Endothelial cell of umbilical vein (primary cell): ENCODE measurements at regions not wholly inside any gene's neighbourhood (a gene's known extent, or its start where the extent isn't known, plus 50 kb on each side); places are given as distances from the start of the nearest gene placed in this dataset.

Experiments
- BruUV-seq: library from RNA; stranded (reverse); fragments of 400-500 nt; replicated peaks from 2 replicates; lab custom pipeline; 2021; lab: Mats Ljungman, UMichigan
- CTCF ChIA-PET: fragments of 300-600, 350-600 bp; sonication (Branson Sonifier 250); formaldehyde crosslinking; loops from one replicate; lab custom pipeline; 2021; ENCODE audit warnings: antibody characterized with exemption, inconsistent platforms; lab: Charles Lee
- POLR2A ChIA-PET: fragments of 300-600, 350-600 bp; sonication (Branson Sonifier 250); formaldehyde crosslinking; loops from one replicate; lab custom pipeline; 2021; ENCODE audit warnings: antibody characterized with exemption, inconsistent platforms; lab: Charles Lee
- DNase-seq: peaks from one replicate; pipeline ENCODE4 v3.0.0-alpha.2; 2011; ENCODE audit warnings: low read depth, low spot score
- FAIRE-seq: peaks from 2 replicates; lab custom pipeline; 2011; peaks lifted over from hg19 to GRCh38; lab: Jason Lieb, UNC
- H2AFZ ChIP-seq: 2 replicates; pipeline ENCODE4 v1.6.0; 2012; ENCODE audit warnings: low read depth, low read length, control low read depth, inconsistent platforms
- H3K27ac ChIP-seq: 2 replicates; pipeline ENCODE4 v1.5.1; 2011; ENCODE audit warnings: low read depth, mild to moderate bottlenecking, control low read depth, low read length, moderate library complexity; ENCODE audit not compliant: insufficient read depth
- H3K27me3 ChIP-seq, 2 experiments: 2 replicates each; pipeline versions ENCODE4 v1.6.0 to v1.6.1; 2011; ENCODE audit warnings: low read length in 2 of 2, mixed read lengths in 1 of 2; ENCODE audit not compliant: control insufficient read depth in 2 of 2, insufficient read depth in 2 of 2
- H3K36me3 ChIP-seq, 2 experiments: 2 replicates in 1 of 2; 3 replicates in 1 of 2; pipeline ENCODE4 v1.5.1; 2011; ENCODE audit warnings: low read length in 2 of 2, mild to moderate bottlenecking in 1 of 2, moderate library complexity in 1 of 2; ENCODE audit not compliant: control insufficient read depth in 2 of 2, insufficient read depth in 2 of 2; ENCODE audit errors: extremely low read depth in 1 of 2
- H3K4me1 ChIP-seq: 3 replicates; pipeline ENCODE4 v1.5.1; 2011; ENCODE audit warnings: mild to moderate bottlenecking, low read length; ENCODE audit not compliant: control insufficient read depth, insufficient read depth; ENCODE audit errors: extremely low read depth
- H3K4me2 ChIP-seq: 2 replicates; pipeline ENCODE4 v1.6.1; 2011; ENCODE audit warnings: low read length, control low read depth, mixed read lengths; ENCODE audit not compliant: insufficient read depth
- H3K4me3 ChIP-seq, 3 experiments: fragments of 200-600 bp in 1 of 3; sonication (generic), shearing (Covaris generic) in 1 of 3; replicated peaks in 1 of 3; 2 replicates each; pipeline ENCODE4 v1.5.1; 2011 to 2016; ENCODE audit warnings: control low read depth in 3 of 3, low read length in 3 of 3, mild to moderate bottlenecking in 2 of 3, inconsistent platforms in 1 of 3, low read depth in 1 of 3, moderate library complexity in 1 of 3; ENCODE audit not compliant: insufficient read depth in 1 of 3
- H3K79me2 ChIP-seq: 2 replicates; pipeline ENCODE4 v1.6.0; 2012; ENCODE audit warnings: low read length, inconsistent platforms; ENCODE audit not compliant: control insufficient read depth, insufficient read depth
- H3K9ac ChIP-seq: replicated peaks from 2 replicates; pipeline ENCODE3; 2011; ENCODE audit warnings: low read length, control low read depth; ENCODE audit not compliant: insufficient read depth; ENCODE audit errors: extremely low read depth
- H3K9me1 ChIP-seq: replicated peaks from 3 replicates; pipeline ENCODE4 v1.6.0; 2011; ENCODE audit warnings: mild to moderate bottlenecking, low read length; ENCODE audit not compliant: control insufficient read depth, insufficient read depth; ENCODE audit errors: extremely low read depth
- H3K9me3 ChIP-seq: replicated peaks from 2 replicates; pipeline ENCODE4 v1.5.1; 2012; ENCODE audit warnings: low read length, inconsistent platforms; ENCODE audit not compliant: control insufficient read depth, insufficient read depth
- H4K20me1 ChIP-seq: replicated peaks from 2 replicates; pipeline ENCODE3; 2011; ENCODE audit warnings: mild to moderate bottlenecking, low read length; ENCODE audit not compliant: control insufficient read depth, insufficient read depth; ENCODE audit errors: extremely low read depth
- EZH2 ChIP-seq: IDR thresholded peaks from 2 replicates; pipeline ENCODE4 v1.6.1; 2012; ENCODE audit warnings: borderline replicate concordance, low read depth, mild to moderate bottlenecking, moderate library complexity, low read length, inconsistent platforms; ENCODE audit not compliant: severe bottlenecking
- FOS ChIP-seq: IDR thresholded peaks from 2 replicates; pipeline ENCODE4 v1.6.1; 2011; ENCODE audit warnings: mild to moderate bottlenecking, low read length, moderate library complexity, borderline replicate concordance; ENCODE audit not compliant: insufficient read depth
- GATA2 ChIP-seq: IDR thresholded peaks from 2 replicates; pipeline ENCODE4 v1.7.0; 2011; ENCODE audit warnings: low read depth, mild to moderate bottlenecking, moderate library complexity, mixed read lengths, low read length; ENCODE audit not compliant: insufficient read length, insufficient read depth
- MAX ChIP-seq: IDR thresholded peaks from 2 replicates; pipeline ENCODE4 v1.6.1; 2011; ENCODE audit not compliant: insufficient read depth, insufficient read length
- POLR2A ChIP-seq: IDR thresholded peaks from 2 replicates; pipeline ENCODE4 v1.6.1; 2012; ENCODE audit warnings: low read depth, mild to moderate bottlenecking, control low read depth, low read length
- POLR2AphosphoS5 ChIP-seq: IDR thresholded peaks from 2 replicates; pipeline ENCODE4 v1.6.1; 2012; ENCODE audit warnings: low read depth, mild to moderate bottlenecking, control low read depth, low read length, moderate library complexity; ENCODE audit not compliant: insufficient read depth
- dilution Hi-C: fragments of 300-500 bp; cut with MboI; formaldehyde crosslinking; loops from one replicate; pipeline ENCODE4 v1.15.0; 2019; ENCODE audit warnings: low sequenced_read_pairs; ENCODE audit not compliant: extremely low pct_ligation_motif_present
- intact Hi-C: fragments of 100-400 bp; cut with micrococcal nuclease; formaldehyde crosslinking; loops from one replicate; pipeline ENCODE4 v1.10.0; 2022
- TF ChIP-seq, protein P1 (sequence below), 2 donors: IDR thresholded peaks; 1 replicate in 1 of 2; 2 replicates in 1 of 2; pipeline ENCODE4 v1.5.1; 2011; ENCODE audit warnings: low read length in 2 of 2, mild to moderate bottlenecking in 2 of 2, moderate library complexity in 2 of 2, control low read depth in 1 of 2, inconsistent platforms in 1 of 2, low read depth in 1 of 2; ENCODE audit not compliant: insufficient read depth in 1 of 2; ENCODE audit errors: extremely low read depth in 1 of 2

DNA sequence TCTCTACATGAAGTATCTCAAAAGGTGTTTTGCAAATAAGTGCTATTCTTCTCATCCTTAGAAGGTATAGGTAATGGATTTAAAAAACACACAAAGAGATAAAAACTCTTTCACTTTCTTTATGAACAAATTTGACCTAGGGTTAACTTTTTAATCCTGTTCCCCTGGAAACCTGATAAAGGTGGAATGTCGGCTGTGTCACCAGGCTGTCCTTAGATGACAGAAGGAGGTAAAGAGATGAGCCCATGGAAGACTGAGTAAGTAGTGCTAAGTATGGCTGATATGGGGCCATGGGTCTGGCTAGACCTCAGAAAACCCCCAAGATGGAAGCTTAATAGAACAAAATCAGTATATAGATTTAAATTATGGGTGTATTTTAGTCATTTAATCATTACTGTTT, 153.8 kb upstream of the LSM14A start:
- Histone ChIP-seq H3K4me3 (no peak overlapping the region), H3K9me3 (no peaks in the 10 kb centered on the region), H3K27ac (no peak overlapping the region), H3K4me2 (no peak overlapping the region), H3K79me2 (no peaks in the 10 kb centered on the region), H4K20me1 (no peaks in the 10 kb centered on the region), H3K9ac (no peak overlapping the region), H2AFZ (no peak overlapping the region), H3K9me1 (no peaks in the 10 kb centered on the region), H3K27me3 (peaks cover 0 to 1% of the 10 kb centered on the region in 2 experiments), H3K4me1 (no peaks in the 10 kb centered on the region), H3K36me3 (no peaks in the 10 kb centered on the region)
- dilution Hi-C loops = no loop called here
- DNase-seq (no peak), FAIRE-seq (no peak)
- ChIA-PET POLR2A (no interaction called here), CTCF (interaction anchor here (1.2 kb wide), 1 partner anchor 24 kb away, joined by 3 read pairs; no protein-coding TSS in a partner anchor)
- TF ChIP-seq EZH2 (no peak), POLR2A (no peak)
- TF ChIP-seq, protein P1, sequence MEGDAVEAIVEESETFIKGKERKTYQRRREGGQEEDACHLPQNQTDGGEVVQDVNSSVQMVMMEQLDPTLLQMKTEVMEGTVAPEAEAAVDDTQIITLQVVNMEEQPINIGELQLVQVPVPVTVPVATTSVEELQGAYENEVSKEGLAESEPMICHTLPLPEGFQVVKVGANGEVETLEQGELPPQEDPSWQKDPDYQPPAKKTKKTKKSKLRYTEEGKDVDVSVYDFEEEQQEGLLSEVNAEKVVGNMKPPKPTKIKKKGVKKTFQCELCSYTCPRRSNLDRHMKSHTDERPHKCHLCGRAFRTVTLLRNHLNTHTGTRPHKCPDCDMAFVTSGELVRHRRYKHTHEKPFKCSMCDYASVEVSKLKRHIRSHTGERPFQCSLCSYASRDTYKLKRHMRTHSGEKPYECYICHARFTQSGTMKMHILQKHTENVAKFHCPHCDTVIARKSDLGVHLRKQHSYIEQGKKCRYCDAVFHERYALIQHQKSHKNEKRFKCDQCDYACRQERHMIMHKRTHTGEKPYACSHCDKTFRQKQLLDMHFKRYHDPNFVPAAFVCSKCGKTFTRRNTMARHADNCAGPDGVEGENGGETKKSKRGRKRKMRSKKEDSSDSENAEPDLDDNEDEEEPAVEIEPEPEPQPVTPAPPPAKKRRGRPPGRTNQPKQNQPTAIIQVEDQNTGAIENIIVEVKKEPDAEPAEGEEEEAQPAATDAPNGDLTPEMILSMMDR (IDR thresholded peaks at IDR 0.05; ENCODE audit: extremely low read depth in 1 of 2, insufficient read depth in 1 of 2, low read depth in 1 of 2, low read length in 2 of 2) = no peak
- intact Hi-C loops = no loop called here
- no TSS peak for BruUV-seq

DNA sequence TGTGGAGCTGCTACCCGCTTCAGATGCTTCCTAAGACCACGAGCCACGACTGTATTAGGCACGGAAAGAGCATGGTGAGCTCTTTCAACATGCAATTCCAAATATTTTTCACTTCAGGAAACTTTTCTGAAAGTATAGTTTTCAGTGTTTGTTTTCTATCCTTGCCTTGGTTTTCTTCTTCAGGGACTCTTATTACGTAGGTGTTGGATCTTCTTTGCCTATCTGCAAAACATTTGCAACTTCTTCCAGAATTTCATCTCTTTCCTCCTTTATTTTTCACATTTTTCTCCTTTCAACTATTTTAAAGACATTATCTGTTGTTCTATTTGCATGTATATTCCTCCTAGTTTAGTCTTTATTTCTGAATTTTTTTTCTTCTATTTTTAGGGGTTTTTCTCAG, 148.9 kb upstream of the LSM14A start:
- DNase-seq (no peak), FAIRE-seq (no peak)
- Histone ChIP-seq H3K9me3 (no peaks in the 10 kb centered on the region), H2AFZ (no peak overlapping the region), H3K4me1 (no peaks in the 10 kb centered on the region), H3K4me3 (no peak overlapping the region), H3K27me3 (no peaks in the 10 kb centered on the region), H3K9me1 (no peaks in the 10 kb centered on the region), H3K27ac (no peak overlapping the region), H3K9ac (no peak overlapping the region), H3K4me2 (no peak overlapping the region), H4K20me1 (no peaks in the 10 kb centered on the region), H3K36me3 (no peaks in the 10 kb centered on the region), H3K79me2 (no peaks in the 10 kb centered on the region)
- ChIA-PET POLR2A (no interaction called here), CTCF (interaction anchor here (1.1 to 1.9 kb wide), 2 partner anchors 19 to 73 kb away, joined by 4 to 5 read pairs; no protein-coding TSS in a partner anchor)
- BruUV-seq = no TSS peak
- intact Hi-C loops = no loop called here
- dilution Hi-C loops = no loop called here
- no peak for TF ChIP-seq EZH2
- no peak for TF ChIP-seq MAX
- TF ChIP-seq POLR2A = no peak
- TF ChIP-seq, protein P1 (IDR thresholded peaks at IDR 0.05; ENCODE audit: extremely low read depth in 1 of 2, insufficient read depth in 1 of 2, low read depth in 1 of 2, low read length in 2 of 2) = no peak
- TF ChIP-seq GATA2 = no peak
- TF ChIP-seq FOS = no peak
- no peak for TF ChIP-seq POLR2AphosphoS5
